GM18502 (cell line): ENCODE measurements at regions not wholly inside any gene's neighbourhood (a gene's known extent, or its start where the extent isn't known, plus 50 kb on each side); places are given as distances from the start of the nearest gene placed in this dataset.
A peak's percentile ranks its signal among the peaks of the same experiment; 100 is the strongest.
"Not testable (repeated sequence)": the region's sequence is repeated elsewhere in the genome, so short reads cannot be mapped to it uniquely, and the experiment has no call there.

Experiments used
- ATAC-seq: cut with Tn5 transposase; IDR thresholded peaks from one replicate; pipeline ENCODE4 v1.9.1; 2021; ENCODE audit warnings: mild to moderate bottlenecking; ENCODE audit not compliant: unreplicated experiment, poor library complexity

DNA sequence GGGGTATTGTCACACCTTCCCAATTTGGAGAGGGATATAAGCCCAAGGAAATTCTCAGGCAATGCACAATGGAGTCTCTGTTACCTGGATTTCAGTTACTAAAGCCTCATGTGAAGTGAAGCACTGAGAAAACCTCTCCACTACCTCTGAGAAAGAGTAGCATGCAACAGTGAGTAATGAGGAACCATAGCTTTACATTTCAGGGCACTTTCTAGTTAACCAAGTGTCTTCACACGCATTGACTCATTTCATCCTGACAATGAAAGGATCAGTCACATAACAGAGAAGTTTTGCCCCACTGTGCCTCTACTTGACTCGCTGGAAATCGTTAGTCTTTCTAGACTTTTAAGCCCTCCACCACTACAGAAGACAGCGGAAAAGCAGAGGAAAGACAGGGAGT lies 86.2 kb upstream of the ARID1B start:
- ATAC-seq, result peak; percentile 68

DNA sequence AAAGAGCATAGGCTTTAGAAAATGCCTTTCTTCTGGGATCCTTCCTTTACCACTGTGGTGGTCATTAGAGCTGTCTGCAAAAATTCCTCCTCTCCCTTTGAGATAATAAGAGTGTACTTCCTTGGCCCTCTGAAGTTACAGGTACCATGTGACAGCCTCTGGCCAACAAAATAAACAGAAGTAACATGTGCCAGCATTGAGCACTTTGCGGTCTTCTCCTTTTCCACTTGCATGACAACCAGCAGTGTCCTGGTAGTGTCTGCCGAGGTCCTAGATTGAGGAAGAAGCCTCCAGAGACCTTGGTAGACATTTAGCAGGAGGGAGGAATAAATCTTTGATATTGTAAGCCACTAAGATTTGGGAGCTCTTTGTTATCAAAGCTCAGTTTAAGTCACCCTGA lies 87.5 kb upstream of the ARID1B start:
- no peak for ATAC-seq

DNA sequence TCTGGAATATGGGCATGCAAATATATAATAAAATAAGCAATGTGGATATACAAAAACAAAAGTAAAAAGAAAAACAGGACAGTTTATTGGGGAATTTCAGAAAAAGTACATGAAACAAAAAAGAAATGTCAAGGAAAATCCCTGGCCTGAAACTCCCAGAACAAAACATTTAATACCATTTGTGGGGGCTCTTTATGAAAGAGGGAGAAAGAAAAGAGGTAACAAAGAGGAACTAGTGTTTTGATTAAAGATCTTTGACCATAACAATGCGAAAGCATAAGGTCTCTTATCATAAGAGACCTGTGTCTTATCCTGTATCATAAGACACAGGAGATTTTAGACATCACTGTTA lies 88.6 kb upstream of the ARID1B start:
- ATAC-seq, result no peak

DNA sequence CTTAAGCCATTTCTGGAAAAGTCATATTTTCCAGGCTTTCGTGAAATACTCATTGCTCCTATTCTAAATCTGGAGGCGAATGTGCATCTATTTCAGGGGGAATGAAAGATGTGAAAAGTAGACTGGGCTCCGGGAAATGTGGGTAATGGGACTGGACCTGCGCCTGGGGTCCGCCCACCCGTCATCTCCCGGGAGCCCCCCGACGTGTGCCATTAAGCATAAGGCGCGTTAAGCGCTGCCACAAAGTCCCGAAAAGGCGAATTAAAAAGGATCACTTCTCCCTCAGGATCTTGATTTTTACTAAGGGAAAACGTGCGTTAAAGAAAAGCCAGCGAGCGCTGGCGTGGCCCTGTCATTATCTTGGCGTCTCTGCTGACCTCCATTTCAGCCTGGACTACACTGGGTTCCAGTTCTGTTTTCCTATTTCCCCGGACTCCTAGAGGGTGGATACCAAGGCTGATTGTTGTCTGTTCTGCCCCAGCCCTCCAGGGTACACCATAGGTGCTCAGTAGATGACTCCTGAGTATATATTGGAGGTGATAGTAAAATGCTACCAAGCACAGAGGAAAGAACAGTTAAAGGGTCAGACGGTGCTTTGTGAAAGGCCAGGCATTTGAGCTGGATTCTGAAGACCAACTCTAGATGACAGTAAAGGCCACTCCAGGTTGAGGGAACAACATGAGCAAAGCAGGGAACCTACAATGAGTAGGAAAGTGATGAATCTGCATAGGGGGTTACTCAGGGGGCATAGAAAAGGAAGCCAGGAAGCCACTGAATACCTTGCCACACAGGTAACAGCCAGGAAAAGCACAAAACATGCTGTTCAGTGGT lies 89.2 kb upstream of the ARID1B start:
- ATAC-seq, result no peak

DNA sequence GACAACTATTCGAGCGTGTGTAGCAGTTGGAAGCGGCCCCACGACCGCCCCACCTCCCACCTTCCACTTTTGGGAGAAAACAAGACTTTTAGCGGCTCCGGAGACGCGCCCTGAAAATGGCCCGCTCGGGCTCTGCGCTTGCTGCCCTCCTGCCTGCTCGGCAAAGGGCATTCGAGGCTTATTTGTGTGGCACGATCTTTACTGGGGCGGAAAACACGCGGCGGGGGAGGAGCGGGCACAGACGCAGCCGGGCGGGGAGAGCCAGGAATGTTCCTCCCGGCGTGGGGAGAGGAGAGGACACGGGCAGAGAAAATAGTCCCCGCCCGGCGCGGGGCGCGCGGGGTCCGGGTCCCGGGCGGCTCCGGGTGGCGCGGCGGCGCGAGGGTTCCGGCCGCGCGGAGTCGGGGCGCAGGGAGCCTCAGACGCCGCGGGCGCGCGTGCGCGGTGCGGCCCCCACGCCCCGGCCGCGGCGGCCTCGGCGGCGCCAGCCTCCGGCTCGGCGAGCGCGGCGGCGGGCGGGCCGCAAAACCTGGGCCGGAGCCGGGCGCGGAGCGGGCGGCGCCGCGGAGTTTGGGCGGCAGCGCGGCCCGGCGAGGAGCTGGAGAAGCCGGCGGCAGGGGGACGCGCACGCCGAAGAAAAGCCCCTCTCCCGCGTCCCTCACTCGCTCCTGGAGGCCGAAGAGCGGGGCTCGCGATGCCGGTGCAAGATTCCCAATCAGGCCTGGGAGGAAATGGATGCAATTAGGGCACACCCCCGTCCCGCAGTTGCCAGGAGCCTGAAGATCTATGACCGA lies 90.0 kb upstream of the ARID1B start:
- peak; percentile 62 for ATAC-seq

DNA sequence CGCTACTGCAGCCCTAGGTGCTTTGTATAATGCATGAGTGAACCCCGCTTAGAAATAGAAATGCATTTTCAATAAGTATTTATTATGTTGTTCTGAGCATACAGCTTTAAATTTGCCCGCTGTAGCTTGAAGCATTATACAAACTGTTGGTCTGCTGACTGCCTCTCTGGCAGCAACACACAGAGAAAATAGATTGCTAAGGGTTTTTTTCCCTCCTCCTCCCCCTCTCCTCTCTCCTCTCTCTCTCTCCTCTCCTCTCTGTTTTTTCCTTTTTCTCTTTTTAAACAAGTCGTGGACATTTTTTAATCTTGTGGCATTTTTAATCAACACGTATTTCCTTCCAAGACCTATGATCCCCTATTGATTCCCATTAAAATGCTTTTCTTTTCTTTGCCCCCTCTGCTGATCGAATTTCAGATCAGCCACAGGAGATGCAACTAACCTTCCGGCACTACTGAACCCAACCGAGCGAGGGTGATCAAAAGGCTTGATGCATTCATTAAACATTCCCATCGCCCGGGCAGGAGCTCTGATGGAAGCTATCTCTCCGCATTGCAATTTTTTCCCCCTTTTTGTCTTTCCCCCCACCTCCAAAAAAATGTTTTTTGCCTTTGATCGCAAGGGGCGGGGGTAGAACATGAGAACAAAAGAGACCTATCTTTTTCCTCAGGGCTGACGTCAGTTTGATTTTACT lies 90.7 kb upstream of the ARID1B start:
- ATAC-seq, result peak; percentile 20

GRCh38 chr6:156685823-156686222 lies 91.4 kb upstream of the ARID1B start:
- ATAC-seq, result no peak

DNA sequence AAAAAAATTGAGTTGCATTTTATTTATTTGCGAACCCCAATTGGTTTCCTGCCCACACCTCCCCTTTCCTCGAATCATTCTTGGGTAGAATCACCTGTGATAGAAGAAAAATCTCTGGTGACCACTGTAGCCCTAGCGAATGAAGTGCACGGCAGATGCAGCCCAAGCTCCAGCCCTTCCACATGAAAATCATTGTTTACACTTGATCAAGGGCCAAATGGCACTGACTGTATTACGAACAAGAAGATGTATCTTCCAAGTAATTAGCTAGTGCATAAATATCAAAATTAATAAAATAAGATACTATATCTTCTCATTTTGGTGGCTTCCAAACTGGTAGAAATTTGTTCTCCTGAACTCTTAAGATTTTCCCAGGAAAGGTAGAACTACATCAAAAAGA lies 93.4 kb upstream of the ARID1B start:
- ATAC-seq, result no peak

- no peak for ATAC-seq
Observed at GRCh38 chr6:156676721-156677120, 100.5 kb upstream of the ARID1B start.

DNA sequence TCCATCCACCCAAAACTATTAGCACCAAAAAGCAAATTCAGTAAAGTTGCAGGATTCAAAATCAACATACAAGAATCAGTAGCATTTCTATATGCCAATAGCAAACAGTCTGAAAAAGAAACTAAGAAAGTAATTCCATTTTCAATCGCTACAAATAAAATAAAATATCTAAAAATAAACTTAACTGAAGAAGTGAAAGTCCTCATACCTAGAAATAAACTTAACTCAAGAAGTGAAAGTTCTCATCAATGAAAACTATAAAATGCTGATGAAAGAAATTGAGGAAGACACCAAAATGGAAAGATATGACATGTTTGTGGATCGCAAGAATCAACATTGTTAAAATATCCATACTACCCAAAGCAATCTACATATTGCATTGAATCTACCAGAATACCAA lies 103.0 kb upstream of the ARID1B start:
- ATAC-seq, result no peak

DNA sequence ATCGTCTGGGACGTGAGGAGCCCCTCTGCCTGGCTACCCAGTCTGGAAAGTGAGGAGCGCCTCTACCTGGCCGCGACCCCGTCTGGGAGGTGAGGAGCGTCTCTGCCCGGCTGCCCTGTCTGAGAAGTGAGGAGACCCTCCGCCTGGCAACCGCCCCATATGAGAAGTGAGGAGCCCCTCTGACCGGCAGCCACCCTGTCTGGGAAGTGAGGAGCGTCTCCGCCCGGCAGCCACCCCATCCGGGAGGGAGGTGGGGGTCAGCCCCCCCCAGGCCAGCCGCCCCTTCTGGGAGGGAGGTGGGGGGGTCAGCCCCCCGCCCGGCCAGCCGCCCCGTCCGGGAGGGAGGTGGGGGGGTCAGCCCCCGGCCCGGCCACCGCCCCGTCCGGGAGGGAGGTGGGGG lies 107.1 kb upstream of the ARID1B start:
- not testable (repeated sequence) for ATAC-seq

DNA sequence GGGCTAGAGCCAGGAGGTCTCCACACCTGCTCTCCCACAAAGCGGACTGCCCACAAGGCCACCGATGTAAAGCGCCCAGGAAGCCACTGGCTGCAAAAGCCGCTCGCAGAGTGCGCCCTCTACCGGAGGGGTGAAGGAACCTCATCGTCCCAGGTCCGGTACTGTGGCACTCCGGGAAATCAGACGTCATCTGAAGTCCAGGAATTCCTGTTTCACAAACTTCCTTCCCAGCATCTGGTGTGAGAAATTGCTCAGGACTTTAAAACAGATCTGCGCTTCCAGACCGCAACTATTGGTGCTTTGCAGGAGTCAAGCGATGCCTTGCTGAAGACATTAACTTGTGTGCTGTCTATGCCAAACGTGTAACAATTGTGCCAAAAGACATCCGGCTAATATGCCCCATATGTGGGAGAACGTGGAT lies 115.1 kb upstream of the ARID1B start:
- ATAC-seq, result no peak

- ATAC-seq, result no peak
Observed at GRCh38 chr6:156660389-156660788, 116.8 kb upstream of the ARID1B start.

DNA sequence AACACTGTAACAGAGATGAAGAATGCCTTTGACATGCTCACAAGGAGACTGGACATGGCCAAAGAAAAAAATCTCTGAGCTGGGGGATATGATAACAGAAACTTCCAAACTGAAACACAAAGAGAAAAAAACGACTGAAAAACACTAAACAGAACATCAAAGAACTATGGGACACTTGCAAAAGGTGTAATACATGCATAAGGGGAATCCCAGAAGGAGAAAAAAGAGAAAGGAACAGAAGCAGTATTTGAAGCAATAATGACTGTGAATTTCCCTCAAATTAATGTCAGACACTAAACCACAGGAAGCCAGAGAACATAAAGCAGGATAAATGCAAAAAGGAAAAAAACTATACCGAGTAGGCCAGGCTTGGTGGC lies 117.4 kb upstream of the ARID1B start:
- no peak for ATAC-seq

DNA sequence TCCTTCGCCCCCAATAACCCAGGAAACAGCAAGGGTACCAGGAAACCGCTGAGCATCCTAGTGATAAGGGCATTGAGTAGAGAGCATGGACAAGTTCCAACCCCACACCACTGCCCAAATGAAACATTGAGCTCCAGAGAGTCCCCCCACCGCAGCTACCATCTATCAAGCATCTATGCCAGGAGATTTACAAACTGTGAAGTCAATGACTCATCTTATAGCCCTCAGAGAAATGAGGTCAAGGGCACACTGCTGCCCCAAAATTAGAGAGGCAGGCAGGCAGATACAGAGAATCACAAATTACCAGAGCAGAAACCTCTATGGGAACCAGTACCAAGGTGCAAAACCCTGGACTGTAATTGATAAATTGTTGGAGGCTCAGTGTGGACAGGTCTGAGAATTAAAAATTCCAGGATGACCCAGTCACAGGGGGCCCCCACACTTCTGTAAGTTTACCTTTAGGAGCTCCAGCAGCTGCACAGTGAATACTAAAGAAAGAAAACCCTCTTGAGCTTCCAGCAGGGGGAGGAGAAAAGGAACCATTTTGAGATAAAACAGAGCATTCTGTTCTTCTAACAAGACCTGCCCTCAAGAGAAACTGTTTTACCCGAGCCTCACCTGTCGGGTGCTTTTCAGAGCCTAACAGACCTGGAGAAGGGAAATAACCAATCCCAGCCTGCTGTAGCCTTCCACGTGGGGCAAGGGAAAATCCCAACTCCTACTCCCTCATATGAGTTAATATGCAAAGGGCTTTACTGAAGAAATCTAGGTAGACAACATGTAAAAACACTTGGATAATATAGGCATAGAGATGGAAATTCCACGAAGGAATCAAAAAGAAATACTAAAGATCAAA lies 118.0 kb upstream of the ARID1B start:
- no peak for ATAC-seq

DNA sequence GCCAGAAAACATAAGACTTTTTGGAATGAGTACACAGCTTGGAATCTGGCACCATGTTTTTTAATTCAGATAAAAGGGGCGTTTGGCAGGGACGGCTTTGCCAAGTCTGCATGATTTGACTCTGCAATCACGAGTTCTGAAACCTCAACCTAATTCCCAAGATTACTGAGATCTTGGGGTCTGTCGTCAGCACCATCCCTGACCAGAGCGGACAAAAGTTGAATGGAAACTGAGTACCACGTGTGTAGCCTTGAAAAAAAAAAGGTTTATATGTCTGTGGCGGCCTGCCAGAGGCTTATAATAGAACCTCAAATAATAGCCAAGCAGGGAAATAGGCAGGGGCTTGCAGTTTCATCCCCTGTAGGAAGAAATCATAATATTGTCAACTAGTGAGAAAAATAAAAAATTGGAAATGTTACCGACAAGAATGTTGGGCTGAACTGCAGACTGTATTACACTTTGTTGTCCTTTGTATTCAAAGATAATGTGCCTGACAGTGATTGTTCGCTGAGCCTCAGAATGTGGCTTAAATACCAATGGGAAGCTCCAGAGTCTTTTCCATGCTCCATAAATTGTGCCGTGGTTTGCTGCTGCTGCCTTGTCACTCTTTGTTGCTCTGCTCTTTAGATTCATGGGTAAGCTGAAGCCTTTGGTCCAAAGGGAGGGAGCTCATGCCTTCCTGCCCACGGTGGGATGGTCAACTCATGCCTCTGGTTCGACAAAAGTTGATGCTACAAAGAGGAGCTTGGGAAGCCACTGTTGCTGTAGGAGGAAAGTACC lies 118.8 kb upstream of the ARID1B start:
- no peak for ATAC-seq

DNA sequence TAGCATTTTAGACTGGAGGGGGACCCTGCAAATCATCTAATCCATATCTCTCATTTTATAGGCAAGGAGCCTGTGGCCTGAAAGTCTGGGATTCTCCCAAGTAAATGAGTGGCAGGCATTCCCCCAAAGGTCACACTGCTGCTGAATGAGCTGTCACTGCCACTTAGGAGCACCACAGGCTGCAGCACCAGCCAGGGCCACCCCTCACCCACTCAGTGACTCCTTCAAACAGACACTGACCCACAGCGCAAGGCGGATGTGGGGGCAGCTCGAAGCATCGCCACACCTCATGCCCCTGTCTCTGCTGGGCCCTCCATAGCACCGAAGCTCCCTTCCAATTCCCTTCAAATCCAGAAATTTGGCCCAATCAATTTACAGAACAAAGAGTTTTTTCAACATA lies 119.9 kb upstream of the ARID1B start:
- no peak for ATAC-seq

DNA sequence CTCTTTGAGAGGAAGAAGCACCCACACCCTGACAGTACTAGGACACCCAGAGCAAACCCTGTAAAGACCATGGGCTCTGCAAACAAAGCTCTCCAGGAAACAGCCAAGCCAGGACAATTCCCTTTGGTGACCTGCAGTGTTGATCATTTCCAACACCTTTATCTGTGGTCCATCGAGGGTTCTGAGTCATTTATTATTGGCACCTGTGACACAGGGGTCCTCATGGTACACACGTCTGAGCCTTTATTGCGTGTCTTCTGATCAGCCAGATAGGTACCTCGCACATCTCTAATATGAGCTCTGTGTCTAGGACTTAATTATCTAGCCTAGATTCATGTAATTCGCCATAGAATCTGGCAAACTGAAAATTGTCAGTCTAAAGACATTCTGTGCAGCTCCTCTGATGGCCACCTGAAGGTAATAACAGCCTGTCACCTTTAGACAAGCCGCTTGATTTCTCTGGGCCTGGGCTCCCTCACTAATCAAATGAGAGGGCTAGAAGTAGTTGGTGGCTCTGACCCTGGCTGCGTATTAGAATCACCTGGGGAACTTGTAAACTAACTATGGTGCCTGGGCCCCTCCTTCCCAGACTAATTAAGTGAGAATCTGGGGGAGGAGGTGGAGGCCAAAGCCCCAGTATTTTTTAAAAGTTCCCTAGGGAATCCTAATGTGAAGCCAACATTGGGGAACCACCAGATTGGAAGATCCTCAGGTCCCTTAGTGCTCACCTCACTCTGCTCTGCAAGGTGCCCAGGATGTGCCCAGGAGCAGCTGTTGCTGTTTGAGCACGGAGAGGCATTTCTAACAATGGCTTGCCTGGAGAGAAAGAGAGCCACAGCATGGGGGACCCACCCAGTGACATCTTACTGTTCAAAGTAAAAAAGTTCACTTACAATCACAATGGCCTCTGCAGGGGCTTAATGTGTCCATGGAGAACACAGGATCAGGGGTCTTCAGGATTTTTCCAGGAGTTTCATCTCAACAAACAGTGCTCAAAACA lies 122.0 kb upstream of the ARID1B start:
- no peak for ATAC-seq
